GM18519 (cell line): ENCODE measurements at regions not wholly inside any gene's neighbourhood (a gene's known extent, or its start where the extent isn't known, plus 50 kb on each side); places are given as distances from the start of the nearest gene placed in this dataset.
"Not testable (repeated sequence)": the region's sequence is repeated elsewhere in the genome, so short reads cannot be mapped to it uniquely, and the experiment has no call there.

Experiments
- ATAC-seq: cut with Tn5 transposase; IDR thresholded peaks from one replicate; pipeline ENCODE4 v1.9.1; 2021; ENCODE audit warnings: mild to moderate bottlenecking, moderate library complexity; ENCODE audit not compliant: unreplicated experiment, low FRiP score

DNA sequence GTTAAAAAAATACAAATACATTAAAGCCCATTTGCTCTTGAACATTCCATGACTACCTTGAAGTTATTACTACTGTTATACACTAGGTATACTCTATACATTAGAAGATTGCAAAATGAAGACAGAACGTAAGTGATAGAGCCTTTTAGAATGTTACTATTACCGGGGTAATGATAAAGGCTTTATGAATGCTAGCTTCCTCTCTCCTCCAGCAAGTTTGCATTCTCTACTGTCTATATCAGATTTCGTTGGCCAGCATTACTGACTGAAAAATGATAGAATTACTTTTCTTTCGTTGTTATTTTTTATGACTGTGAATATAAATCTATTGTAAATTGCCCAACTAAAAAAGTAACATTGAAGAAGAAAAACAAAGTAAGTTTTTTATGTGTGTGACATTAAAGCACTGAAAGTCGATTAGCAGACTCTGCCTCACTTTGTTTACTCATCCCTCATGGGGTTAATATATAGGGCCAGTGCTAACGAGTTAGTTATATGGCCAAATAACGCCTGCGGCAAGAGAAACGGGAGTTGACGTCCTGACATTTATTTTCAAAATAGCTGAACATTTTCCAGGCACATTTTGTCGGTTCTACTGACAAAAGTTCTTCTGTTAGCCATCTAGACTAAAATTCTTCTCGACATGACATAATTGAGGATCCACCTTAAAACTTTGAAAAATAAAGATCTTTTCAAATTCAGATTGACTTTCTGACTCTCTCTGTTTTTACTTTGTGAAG is 163.8 kb upstream of the KITLG start:
- no peak for ATAC-seq

DNA sequence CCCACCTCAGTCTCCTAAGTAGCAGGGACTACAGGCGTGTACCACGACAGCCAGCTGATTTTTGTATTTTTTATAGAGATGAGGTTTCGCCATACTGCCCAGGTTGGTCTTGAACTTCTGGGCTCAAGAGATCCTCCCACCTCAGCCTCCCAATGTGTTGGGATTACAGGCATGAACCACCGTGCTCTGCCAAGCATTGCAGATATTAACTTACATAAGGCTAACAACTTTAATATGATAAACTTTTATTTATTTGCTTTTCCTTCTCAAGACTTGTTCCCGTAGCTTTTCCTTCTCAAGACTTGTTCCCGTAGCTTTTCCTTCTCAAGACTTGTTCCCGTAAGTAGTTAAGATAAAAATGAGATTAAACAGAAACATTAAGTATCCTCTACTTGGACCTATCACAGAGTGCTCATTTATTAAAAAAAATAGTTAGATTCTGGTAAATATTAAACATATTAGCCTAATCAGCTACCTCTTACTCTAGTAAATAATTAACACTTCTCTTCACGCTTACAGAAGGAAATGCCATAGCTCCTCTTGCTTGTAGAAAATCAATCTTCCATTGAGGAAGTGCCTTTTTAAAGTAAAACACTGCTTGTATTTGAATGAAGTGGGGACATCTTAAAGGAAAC is 157.7 kb upstream of the KITLG start:
- ATAC-seq, result no peak

- no peak for ATAC-seq
These were observed 155.8 kb upstream of the KITLG start for GRCh38 chr12:88736031-88736430.

GRCh38 chr12:88733008-88733407 is 152.7 kb upstream of the KITLG start:
- ATAC-seq, result no peak

- ATAC-seq, result no peak
These were observed 148.9 kb upstream of the KITLG start for GRCh38 chr12:88729196-88729595.

- ATAC-seq, result no peak
These were observed 146.8 kb upstream of the KITLG start for GRCh38 chr12:88726806-88727720.

GRCh38 chr12:88725592-88726143 is 145.4 kb upstream of the KITLG start:
- ATAC-seq, result no peak

GRCh38 chr12:88723219-88723618 is 142.9 kb upstream of the KITLG start:
- no peak for ATAC-seq

GRCh38 chr12:88720785-88721650 is 140.7 kb upstream of the KITLG start:
- no peak for ATAC-seq

DNA sequence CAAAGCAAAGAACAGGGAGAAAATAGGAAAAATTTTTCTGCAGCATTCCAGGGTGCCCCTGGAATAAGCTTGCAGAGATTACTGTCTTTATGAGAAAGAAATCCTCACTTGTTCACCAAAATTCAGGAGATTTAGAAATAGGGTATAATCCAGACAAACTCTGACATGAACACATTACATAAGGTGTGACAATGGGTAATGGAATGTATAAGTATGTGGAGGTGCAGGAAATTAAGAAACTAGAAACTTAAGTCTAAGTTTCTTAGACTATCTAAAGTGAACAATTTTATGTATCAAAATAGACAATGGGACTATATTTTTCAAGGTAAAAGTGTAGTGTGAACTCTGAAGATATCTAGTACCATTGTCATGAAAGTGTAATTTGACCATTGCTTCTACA is 140.0 kb upstream of the KITLG start:
- no peak for ATAC-seq

DNA sequence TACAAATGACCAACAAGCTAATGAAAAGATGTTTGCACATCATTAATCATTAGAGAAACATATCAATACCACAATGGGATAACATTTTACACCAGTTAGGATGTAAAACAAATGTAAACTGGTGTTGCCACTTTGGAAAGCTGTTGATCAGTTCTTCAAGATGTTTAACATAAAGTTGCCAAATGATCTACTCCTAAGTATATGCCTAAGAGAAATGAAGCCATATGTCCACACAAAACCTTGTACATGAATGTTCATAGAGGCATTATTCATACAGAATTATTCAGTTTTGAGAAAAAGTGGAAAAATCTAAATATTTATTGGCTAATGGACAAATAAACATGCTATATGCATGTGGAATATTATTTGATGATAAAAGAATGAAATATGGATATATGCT is 136.9 kb upstream of the KITLG start:
- ATAC-seq, result no peak

DNA sequence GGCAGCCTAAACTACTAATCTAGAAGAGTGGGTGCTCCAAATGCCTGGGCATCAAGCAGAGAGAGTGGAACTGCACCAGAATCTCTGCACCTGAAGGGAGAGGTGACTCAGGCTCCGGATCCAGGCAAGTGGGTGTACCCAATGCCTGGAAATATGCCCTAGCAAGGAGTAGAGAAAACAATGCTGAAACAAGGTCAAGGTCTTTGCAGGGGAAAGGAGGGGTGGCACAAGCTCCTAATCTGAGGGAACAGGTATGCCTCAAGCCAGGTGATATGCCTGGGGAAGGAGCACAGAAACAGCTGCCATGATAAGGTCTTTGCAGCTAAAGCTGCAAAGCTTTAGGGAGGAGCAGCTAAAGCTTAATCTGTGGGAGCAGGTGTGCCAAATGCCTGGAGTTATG is 136.0 kb upstream of the KITLG start:
- ATAC-seq, result no peak

GRCh38 chr12:88715673-88716072 is 135.4 kb upstream of the KITLG start:
- no peak for ATAC-seq

DNA sequence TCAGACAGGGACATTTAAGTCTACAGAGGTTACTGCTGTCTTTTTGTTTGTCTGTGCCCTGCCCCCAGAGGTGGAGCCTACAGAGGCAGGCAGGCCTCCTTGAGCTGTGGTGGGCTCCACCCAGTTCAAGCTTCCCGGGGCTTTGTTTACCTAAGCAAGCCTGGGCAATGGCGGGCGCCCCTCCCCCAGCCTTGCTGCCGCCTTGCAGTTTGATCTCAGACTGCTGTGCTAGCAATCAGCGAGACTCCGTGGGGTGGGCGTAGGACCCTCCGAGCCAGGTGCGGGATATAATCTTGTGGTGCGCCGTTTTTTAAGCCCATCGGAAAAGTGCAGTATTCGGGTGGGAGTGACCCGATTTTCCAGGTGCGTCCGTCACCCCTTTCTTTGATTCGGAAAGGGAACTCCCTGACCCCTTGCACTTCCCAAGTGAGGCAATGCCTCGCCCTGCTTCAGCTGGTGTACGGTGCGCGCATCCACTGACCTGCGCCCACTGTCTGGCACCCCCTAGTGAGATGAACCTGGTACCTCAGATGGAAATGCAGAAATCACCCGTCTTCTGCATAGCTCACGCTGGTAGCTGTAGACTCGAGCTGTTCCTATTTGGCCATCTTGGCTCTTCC is 134.1 kb upstream of the KITLG start:
- ATAC-seq, result not testable (repeated sequence)

- no peak for ATAC-seq
These were observed 127.5 kb upstream of the KITLG start for GRCh38 chr12:88707800-88708199.

DNA sequence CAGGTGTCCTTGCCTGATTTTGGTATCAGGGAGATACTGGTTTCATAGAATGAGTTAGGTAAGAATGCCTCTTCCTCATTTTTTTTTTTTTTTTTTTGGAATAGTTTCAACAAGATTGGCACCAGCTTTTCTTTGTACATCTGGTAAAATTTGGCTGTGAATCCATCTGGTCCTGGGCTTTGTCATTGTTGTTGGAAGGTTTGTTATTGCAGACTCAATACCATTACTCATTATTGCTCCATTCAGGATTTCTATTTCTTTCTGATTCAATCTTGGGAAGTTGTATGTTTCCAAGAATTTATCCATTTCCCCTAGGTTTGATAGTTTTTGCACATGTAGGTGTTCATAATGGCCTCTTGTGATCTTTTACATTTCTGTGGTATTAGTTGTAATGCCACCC is 126.0 kb upstream of the KITLG start:
- no peak for ATAC-seq

DNA sequence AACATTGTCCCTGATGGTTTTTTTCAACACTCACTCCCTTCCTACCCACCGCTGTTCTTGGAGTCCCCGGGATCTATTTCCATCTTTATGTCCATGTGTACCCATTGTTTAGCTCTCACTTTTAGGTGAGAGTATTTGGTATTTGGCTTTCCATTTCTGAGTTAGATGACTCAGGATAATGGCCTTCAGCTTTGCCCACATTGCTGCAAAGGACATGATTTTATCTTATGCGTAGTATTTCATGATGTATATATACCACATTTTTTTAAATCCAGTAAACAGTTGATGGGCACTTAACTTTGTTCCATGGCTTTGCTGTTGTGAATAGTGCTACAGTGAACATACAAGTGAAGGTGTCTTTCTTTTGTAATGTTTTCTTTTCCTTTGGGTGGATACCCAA is 123.5 kb upstream of the KITLG start:
- ATAC-seq, result no peak

GRCh38 chr12:88698471-88698870 is 118.2 kb upstream of the KITLG start:
- ATAC-seq, result no peak

DNA sequence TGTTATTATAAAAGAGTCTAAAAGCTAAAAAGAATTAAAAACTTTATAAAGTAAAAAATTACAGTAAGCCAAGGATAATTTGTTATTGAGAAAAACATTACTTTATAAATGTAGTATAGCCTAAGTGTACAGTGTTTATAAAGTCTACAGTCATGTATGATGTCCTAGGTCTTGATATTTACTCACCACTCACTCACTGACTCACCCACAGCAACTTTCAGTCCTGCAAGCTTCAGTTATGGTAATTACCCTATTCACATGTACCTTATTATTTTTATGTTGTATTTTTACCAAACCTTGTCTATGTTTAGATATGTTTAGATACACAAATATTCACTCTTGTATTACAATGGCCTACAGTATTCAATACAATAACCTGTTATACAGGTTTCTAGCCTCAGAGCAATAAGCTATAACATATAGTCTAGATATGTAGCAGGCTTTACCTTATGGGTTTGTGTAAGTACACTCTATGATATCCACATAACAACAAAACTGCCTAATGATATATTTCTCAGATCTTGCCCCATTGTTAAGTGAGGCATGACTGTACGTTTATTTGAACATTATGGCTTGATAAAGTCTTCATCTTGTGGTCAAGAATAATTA is 113.7 kb upstream of the KITLG start:
- ATAC-seq, result no peak
